ENCODE measurements at regions not wholly inside any gene's neighbourhood (a gene's known extent, or its start where the extent isn't known, plus 50 kb on each side); places are given as distances from the start of the nearest gene placed in this dataset.
"Not testable (repeated sequence)": the region's sequence is repeated elsewhere in the genome, so short reads cannot be mapped to it uniquely, and the experiment has no call there.

GRCh38 chr12:131321988-131322387, 368.3 kb downstream of the ADGRD1 start:
- DNase-seq: no peak

DNA sequence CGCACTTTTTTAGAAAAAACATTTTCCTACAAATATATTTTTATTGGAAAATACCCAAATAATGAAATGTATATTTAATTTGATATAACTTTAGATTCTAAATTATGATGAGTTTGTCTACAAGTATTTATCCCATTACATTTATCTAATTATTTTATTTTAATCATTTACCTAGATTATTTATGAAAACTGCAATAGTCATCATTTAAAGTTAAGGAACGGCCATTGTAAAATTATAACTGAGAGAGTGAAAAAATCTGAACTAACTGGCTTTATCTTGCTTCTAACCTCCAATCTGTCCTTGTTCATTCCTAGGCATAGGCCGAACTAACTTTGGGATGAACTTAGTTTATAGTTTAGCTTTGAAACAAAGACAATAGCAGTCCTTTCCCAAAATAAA, 368.8 kb downstream of the ADGRD1 start:
- DNase-seq: not testable (repeated sequence)

DNA sequence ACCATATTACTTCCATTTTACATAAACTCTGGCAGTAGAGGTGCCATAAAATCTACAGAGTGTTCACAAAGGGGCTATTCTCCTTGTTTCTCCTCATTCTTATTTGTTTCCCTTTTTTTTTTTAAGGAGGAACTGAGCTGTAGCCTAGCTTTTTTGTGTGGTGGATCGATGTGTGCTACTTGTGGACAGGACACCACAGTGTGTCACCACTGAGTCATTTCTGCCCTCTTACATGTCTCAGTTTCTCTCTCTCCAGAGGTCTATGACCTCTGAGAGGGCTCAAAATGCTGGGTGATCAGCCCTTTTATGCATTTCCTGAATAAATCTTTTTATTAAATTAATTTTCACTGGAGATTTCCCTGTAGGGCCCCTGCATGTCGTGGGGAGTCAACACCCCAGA, 370.2 kb downstream of the ADGRD1 start:
- DNase-seq: no peak

DNA sequence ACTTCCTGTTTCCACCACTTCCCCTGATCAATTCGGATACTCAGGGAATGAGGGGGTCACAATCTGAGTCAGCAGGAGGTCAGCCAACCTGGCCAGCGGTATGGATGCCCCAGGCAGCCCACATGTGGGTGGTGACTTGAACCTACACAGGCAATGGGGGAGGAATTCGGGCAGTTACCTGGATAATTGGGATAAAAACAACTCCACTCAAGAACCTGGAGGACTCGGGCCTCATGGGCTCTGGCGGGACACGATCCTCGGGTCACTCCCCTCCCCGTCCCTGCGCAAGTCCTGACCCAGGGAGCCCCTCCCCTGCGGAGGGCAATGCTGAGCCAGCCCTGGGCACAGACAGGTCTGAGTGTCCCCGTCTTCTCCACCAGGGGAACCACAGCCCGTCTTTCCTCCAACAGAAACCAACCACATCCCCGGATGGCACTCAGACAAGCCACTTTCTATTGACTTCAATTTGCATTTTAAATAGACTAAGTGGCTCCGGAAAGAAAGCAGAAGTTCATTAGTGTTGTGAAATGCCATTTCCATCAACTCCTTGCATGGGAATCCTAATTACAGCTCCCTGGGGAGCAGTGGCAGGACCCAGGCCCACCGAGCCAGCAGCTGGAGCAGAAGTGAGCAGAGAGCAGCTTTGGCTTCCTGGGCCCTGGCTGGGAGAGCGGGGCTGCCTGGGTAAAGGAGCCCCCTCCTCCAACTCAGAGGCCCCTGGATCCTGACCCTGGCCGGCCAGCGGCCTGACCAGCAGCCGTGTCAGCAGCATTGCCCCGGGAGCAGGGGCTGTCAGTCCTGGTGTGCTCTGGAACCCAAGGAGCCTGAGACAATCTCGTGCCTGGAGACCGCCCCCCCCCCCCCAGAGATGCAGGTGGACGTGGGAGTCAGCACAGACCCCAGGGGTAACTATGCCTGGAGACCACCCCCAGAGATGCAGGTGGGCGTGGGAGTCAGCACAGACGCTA, 374.1 kb downstream of the ADGRD1 start:
- DNase-seq: no peak

- not testable (repeated sequence) for DNase-seq
Observed at GRCh38 chr12:131328861-131329845, 375.4 kb downstream of the ADGRD1 start.

- DNase-seq: no peak
Observed at GRCh38 chr12:131330106-131330815, 376.6 kb downstream of the ADGRD1 start.

GRCh38 chr12:131331148-131331750, 377.5 kb downstream of the ADGRD1 start:
- no peak for DNase-seq

- no peak for DNase-seq
Observed at GRCh38 chr12:131332224-131332623, 378.5 kb downstream of the ADGRD1 start.

DNA sequence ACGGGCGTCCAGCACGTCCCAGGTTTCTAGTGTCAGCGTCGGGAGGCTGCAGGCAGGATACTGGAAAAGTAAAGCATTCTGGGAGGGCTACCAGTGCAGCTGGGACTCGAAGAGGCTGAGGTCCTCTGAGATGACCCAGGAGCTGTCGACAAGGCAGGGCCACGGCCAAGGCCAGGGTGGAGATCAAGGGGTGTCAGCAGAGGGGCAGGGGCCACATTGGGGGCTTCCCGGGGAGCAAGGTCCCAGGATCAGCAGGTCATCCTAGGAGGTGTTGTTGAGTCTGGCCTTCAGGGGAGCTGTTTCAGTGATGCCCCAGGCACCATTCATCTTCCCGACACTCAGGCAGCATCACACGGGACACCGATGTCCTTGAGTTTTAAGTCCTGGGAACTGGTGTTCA, 377.8 kb upstream of the SFSWAP start:
- DNase-seq: no peak

- no peak for DNase-seq
Observed at GRCh38 chr12:131333621-131334440, 377.1 kb upstream of the SFSWAP start.

GRCh38 chr12:131334835-131335234, 376.1 kb upstream of the SFSWAP start:
- no peak for DNase-seq

DNA sequence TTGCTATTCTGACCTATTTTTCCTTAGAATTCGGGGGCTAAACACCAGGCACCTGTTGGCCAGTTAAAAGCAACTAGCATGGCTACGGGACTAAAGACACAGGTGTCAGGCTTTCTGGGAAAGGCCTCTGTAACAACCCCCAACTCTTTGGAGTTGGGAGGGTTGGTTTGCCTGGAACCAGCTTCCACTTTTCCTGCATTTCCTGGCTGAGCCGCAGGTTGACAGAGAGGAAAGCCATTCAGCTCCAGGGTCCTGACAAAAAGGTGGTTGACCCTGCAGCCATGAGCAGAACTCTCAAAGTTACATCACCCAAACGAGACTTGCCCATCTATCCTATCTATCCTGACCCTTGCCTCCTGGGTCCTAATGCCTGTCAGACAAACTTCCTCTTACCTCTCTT, 375.4 kb upstream of the SFSWAP start:
- no peak for DNase-seq

- DNase-seq: not testable (repeated sequence)
Observed at GRCh38 chr12:131337861-131338260, 373.0 kb upstream of the SFSWAP start.

GRCh38 chr12:131340616-131341210, 370.2 kb upstream of the SFSWAP start:
- DNase-seq: no peak

DNA sequence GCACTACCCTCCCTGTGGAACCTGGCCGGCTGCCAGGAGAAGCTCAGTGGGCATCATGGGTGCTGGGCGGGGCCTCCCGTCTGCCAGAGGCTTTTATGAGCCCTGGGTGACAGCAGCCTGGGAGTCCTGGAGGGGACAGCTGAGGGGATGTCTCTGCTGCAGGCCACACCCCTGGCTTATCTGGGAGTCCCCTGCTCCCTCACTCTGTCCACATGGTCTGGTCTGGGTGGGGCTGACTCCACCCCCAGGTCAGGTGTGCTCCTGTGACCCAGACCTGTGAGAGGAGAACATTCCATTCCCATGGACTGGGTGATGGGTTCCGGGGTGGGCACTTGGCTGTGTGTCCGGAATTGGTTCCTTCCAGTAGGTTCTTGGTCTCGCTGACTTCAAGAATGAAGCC, 369.3 kb upstream of the SFSWAP start:
- DNase-seq: not testable (repeated sequence)

- not testable (repeated sequence) for DNase-seq
Observed at GRCh38 chr12:131343436-131343835, 367.5 kb upstream of the SFSWAP start.

GRCh38 chr12:131344715-131345520, 366.0 kb upstream of the SFSWAP start:
- not testable (repeated sequence) for DNase-seq

DNA sequence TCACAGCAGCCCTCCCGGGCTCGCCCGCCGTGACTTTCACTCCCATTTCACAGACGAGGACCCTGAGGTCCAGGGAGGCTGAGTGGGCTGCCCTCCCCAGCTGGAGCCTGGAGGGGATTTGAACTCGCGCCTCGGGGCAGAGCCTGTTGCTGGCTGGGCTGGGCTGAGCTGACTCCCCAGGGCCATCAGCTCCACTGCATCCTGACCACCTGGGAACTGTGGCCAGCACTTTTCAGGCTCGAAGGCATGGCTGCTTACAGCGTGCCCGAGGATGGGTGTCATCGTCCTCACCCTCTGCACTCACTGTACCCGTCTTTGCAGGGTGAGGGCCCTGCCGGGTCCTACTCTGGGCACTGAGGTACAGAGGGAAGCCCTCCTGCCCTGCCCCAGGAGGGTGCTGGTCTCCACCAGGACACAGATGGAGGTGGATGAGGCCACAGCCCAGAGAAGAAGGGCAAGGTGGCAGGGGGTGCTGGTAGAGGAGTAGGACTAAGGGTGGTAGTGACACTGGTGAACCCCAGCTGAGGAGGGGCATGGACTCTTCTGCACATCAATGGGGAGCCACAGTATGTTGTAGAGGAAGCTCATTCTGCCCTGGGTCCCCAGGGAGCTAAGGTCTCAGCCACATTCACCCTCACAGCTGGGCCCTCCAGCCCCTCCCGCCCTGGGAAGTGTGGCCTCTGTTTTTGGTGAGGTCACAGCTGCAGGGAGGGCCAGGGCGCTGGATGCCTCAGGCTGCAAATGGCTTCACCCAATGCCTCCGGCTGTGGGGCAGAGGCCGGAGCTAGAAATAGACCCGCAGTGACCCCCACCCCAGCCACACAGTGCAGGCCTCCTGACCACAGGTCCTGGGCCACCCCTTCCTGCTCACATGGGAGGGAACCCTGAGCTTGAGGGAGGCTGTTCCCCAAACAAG, 365.1 kb upstream of the SFSWAP start:
- no peak for DNase-seq
